HG03045 (cell line): ENCODE measurements at regions not wholly inside any gene's neighbourhood (a gene's known extent, or its start where the extent isn't known, plus 50 kb on each side); places are given as distances from the start of the nearest gene placed in this dataset.

Source experiments
- ATAC-seq: cut with Tn5 transposase; IDR thresholded peaks from one replicate; pipeline ENCODE4 v1.9.1; 2021; ENCODE audit warnings: mild to moderate bottlenecking, moderate library complexity; ENCODE audit not compliant: unreplicated experiment

DNA sequence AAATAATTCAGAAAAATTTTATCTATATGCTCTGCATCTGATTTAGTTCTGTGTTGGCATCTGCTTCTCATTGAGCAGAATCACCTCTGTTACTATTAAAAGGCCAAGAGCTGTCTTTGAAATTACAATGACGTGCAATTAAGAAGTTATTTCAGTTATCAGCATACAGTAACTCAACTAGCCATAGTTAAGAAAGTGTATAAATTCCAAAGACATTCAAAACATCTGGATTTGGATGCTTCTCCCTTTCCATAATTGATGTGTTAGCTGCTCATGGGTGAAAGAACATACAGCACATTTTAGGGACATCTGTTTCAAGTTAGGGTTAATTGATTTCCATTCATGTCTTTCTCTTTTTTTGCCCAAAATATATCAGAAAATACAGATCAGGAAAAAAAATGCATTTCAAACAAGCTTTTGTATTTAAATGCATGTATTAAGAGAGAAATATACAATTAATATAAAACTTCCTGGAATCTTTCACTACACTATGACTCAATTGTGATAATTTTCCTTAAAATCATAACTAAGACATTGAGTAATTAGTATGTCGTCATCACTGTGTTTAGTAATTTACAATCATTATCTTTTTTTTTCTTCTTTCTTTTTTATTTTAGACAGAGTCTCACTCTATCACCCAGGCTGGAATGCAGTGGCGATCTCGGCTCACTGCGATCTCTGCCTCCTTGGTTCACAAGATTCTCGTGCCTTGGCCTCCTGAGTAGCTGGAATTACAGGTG, 82.7 kb upstream of the MBNL1 start:
- no peak for ATAC-seq

DNA sequence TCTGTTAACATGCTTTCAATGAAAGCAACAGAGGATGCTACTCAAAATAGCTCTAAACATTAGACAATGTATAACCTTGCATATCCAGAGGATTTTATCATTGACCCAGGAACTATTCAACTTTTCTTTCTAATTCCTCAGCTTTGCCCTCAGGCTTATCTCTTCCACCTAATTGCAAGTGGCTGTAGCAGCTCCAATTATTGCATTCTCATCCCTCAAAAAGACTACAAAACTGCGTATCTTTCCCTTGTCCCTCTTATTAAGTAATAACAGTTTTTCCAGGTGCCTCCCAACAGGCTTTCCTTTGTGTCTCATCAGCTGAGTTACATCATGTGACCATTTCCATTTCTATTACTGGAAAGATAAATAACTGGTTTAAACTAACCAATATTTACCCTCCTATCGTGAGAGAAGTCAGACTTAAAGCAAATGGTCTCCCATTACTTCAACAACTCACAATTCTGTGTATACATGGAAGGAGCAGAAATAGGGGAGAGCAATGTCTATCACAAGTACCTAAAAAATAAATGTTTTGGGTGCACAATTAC, 78.0 kb upstream of the MBNL1 start:
- ATAC-seq: no peak

DNA sequence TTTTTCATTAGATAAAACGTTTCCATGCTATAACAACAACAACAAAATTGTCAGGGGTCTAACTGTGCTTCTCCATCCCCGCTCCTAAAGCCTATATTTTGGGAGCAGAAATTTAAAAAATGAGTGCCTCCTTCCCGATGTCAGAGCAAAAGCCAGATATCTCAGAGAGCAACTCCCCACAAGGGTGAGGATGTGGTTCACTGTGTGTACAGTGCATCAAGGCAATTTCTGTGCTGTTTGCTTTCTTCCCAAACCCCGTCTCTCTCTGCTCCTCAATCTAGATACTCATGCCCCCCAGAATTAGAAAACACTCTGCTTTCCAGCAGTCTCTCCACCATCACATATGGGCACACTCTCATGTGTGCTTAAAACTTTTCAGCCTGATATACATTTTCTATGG, 76.7 kb upstream of the MBNL1 start:
- ATAC-seq: no peak

GRCh38 chr3:152192936-152193672, 75.6 kb upstream of the MBNL1 start:
- ATAC-seq: no peak

DNA sequence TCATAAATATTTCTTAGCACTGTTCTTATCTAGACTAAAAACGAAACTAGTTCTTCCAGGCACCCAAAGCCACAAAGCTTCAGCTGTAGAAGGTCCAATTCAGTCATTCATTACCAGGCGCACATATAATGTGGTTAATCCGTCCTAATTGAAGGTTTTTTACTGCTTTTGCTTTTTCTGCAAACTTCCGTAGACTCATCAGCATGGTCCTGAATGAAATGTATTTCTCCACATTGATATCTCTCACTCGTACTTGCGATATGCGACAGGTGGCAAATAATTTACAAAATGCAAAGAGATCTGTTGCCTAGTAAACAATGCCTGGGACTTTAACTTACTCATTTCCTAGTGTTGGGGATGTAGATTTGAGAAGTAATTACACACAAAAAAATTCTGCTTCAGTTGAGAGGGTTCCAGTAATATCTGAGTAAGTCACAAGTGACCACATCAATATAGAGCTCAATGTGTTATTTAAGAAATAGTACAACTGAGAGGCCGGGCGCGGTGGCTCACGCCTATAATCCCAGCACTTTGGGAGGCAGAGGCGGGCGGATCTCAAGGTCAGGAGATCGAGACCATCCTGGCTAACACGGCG, 75.0 kb upstream of the MBNL1 start:
- ATAC-seq: peak; percentile 57

DNA sequence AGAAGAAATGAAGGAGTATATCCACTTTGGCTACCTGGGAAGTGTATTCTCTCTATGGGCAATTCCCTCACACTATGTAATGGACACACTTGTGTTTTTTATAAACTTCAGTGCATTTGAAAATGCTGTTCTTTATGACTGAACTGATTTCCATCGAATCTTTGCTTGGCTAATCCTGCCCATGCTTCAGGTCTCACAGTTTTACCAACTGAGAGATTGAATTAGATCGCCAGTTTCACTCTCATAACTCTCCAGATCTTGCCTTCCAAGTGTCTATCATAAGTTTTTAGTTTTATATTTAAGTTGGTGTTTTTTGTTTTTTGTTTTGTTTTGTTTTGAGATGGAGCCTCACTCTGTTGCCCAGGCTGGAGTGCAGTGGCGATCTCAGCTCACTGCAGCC, 73.5 kb upstream of the MBNL1 start:
- ATAC-seq: no peak

- peak; percentile 45 for ATAC-seq
These were observed 71.9 kb upstream of the MBNL1 start for GRCh38 chr3:152196782-152197181.

GRCh38 chr3:152197451-152197850, 71.3 kb upstream of the MBNL1 start:
- no peak for ATAC-seq

DNA sequence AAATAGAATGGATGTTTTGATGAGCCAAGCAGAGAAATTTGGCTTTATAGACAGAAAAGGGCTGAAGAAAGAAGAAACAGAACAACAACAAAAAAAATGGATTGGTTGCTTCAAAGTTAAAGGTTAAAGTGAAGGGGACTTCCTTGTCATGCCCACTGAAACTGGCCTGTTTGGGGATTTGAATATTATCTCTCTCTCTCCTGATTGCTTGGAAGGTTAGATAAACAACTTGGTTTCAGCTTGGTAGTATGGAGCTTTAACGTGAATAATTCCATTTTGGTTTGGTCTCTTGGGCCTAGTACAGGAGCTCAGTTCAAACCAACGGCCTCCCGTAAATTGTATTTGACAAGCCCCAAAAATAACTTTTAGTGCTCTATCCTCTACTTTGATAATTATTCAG, 70.8 kb upstream of the MBNL1 start:
- no peak for ATAC-seq

GRCh38 chr3:152198665-152199064, 70.1 kb upstream of the MBNL1 start:
- ATAC-seq: no peak

GRCh38 chr3:152199102-152199840, 69.5 kb upstream of the MBNL1 start:
- no peak for ATAC-seq

DNA sequence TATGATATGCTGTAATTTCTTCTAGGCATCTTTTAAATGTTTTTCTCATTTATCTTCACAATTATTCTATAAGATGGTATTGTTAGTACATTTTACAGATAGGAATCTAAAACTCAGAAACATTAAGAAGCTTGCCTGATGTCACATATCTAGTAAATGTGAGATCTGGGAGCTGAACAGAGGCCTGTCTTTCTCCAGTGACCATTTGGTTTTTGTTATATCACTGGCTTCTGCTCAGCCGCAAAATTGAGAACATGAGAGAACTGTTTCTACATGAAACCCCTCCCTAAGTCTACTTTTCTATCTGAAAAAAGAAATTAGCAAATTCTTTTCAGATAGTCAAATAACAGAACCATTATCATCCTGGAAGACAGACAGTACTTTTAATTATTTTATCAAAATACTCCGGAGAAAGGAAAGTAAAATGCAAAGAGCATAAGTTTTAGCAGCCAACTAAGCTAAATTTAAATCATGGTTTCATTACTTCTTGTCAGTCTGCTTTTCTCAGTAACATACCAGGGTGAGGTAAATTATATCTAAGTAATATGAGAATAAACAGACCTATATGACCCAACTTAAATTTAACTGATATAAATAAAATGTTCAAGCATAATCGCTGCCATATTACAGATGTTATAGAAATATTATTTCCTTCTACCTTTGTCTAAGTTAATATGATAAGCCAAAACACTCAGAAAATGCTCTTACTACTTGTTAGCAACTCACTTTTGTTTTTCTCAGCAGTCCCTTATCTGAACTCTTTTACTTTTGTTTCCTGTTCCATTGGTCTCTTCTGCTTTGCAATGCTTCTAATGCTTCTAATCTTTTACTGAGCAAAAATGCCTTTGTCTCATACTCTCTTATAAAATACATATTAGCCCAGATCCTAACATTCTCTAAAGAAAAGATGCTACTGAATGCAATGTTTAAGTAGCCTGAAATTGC, 68.0 kb upstream of the MBNL1 start:
- no peak for ATAC-seq

GRCh38 chr3:152202976-152203626, 65.6 kb upstream of the MBNL1 start:
- ATAC-seq: no peak

- no peak for ATAC-seq
These were observed 65.1 kb upstream of the MBNL1 start for GRCh38 chr3:152203652-152204051.

- ATAC-seq: no peak
These were observed 64.5 kb upstream of the MBNL1 start for GRCh38 chr3:152204218-152204617.

DNA sequence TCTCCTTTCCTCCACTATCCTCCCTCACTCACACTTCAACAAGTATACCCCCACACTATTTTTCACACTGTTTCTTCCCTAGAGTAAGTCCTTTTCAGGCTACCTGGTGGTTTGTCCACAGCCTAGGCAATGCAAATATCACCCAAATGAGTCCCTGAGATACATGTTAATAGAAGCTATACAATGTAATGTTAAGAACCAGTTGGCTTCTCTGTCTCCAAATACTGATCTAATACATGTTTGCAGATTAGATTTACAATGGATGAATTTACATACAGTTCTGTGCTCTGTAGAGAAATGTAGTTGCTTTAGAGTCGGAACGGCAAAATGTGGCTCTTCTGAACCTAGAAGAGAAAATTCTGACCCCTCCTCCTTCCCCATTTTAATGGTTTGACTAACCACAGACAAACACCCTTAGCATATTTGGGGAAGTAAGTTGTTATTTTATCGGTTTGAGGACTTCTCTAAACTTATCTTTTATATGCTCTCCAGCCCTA, 63.6 kb upstream of the MBNL1 start:
- peak; percentile 37 for ATAC-seq

DNA sequence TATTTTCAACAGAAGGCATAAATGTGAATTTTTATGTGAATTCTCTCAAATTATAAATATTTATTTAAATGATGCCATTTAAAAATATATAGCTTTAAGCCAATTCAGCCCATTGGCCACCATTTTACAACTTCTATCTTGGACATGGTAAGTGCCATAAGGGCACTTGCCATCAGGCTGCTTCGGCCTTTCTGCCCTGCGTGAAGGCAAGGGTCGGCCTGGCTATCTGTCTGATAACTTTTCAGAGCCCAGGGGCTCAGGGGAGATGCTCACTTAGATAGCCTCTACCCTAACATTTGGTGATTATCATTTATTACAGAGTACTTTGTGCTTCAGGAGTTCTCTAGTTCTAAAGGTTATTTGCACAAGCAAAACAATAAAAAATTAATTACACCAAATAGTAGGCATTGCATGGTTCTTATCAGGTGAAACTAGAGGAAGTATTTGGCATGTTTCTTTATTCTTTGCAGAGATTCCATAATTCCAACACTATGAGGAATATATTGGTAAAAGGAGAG, 62.4 kb upstream of the MBNL1 start:
- no peak for ATAC-seq

DNA sequence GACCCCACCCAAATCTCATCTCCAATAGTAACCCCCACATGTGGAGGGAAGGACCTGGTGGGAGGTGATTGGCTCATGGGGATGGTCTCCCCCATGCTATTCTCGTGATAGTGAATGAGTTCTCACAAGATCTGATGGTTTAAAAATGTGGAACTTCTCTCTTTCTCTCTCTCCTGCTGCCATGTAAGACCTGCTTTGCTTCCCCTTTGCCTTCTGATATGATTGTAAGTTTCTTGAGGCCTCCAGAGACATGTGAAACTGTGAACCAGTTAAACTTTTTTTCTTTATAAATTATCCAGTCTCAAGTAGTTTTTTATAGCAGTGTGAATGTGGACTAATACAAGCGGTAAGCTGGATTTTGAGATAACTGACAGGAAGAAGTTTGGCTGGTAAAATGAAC, 60.3 kb upstream of the MBNL1 start:
- ATAC-seq: no peak

GRCh38 chr3:152209060-152209459, 59.7 kb upstream of the MBNL1 start:
- no peak for ATAC-seq
